D341Med (cell line): ENCODE measurements at regions not wholly inside any gene's neighbourhood (a gene's known extent, or its start where the extent isn't known, plus 50 kb on each side); places are given as distances from the start of the nearest gene placed in this dataset.

Source experiments
- DNase-seq: peaks from one replicate; pipeline ENCODE4 v3.0.0; 2012; ENCODE audit warnings: low spot score

- DNase-seq, result no peak
Measured at GRCh38 chrX:149152941-149153340, 352.2 kb downstream of the IDS start.

GRCh38 chrX:149151805-149152757, 353.0 kb downstream of the IDS start:
- no peak for DNase-seq

GRCh38 chrX:149145845-149146285, 359.2 kb downstream of the IDS start:
- DNase-seq, result no peak

GRCh38 chrX:149131774-149132173, 373.3 kb downstream of the IDS start:
- DNase-seq, result no peak

GRCh38 chrX:149129767-149130166, 375.3 kb downstream of the IDS start:
- no peak for DNase-seq

- DNase-seq, result no peak
Measured at GRCh38 chrX:149124526-149125108, 380.5 kb downstream of the IDS start.

GRCh38 chrX:149121206-149121920, 383.7 kb downstream of the IDS start:
- no peak for DNase-seq

GRCh38 chrX:149120459-149120858, 384.6 kb downstream of the IDS start:
- DNase-seq, result no peak

- no peak for DNase-seq
Measured at GRCh38 chrX:149114874-149115273, 390.2 kb downstream of the IDS start.

- DNase-seq, result no peak
Measured at GRCh38 chrX:149114001-149114400, 391.1 kb downstream of the IDS start.

GRCh38 chrX:149097786-149098185, 407.3 kb downstream of the IDS start:
- no peak for DNase-seq

- DNase-seq, result no peak
Measured at GRCh38 chrX:149092179-149092578, 412.9 kb downstream of the IDS start.

GRCh38 chrX:149079805-149080406, 425.2 kb downstream of the IDS start:
- DNase-seq, result no peak

- no peak for DNase-seq
Measured at GRCh38 chrX:149074398-149074797, 430.7 kb downstream of the IDS start.

GRCh38 chrX:149073479-149073878, 431.6 kb downstream of the IDS start:
- DNase-seq, result no peak

- DNase-seq, result no peak
Measured at GRCh38 chrX:149069899-149070298, 435.2 kb downstream of the IDS start.

- DNase-seq, result no peak
Measured at GRCh38 chrX:149060921-149061320, 444.2 kb downstream of the IDS start.
